T-helper 2 cell treated with Interferon-gamma antibody and Interleukin-4, amounts not matched to agents 5 μg/mL and 100 μg/mL, for 36 hours (primary cell): ENCODE measurements at regions not wholly inside any gene's neighbourhood (a gene's known extent, or its start where the extent isn't known, plus 50 kb on each side); places are given as distances from the start of the nearest gene placed in this dataset.
"Not testable (repeated sequence)": the region's sequence is repeated elsewhere in the genome, so short reads cannot be mapped to it uniquely, and the experiment has no call there.

ENCODE experiments used
- DNase-seq: peaks from one replicate; pipeline ENCODE4 v3.0.0; 2021; ENCODE audit warnings: low spot score
- H3K27ac Mint-ChIP-seq: one replicate; pipeline ENCODE4 v1.8.0; 2021; ENCODE audit warnings: mild to moderate bottlenecking, mixed read lengths
- H3K27me3 Mint-ChIP-seq: one replicate; pipeline ENCODE4 v1.8.0; 2021; ENCODE audit warnings: low read depth, mixed read lengths
- H3K36me3 Mint-ChIP-seq: one replicate; pipeline ENCODE4 v1.8.0; 2021; ENCODE audit warnings: low read depth, mixed read lengths
- H3K4me1 Mint-ChIP-seq: one replicate; pipeline ENCODE4 v1.8.0; 2021; ENCODE audit warnings: low read depth, mixed read lengths
- H3K4me3 Mint-ChIP-seq: one replicate; pipeline ENCODE4 v1.8.0; 2022; ENCODE audit warnings: mild to moderate bottlenecking, moderate library complexity, mixed read lengths
- H3K9me3 Mint-ChIP-seq: one replicate; pipeline ENCODE4 v1.8.0; 2021; ENCODE audit warnings: mixed read lengths

GRCh38 chr15:22134941-22135566 is 54.7 kb downstream of the OR4M2 start:
- not testable (repeated sequence) for H3K9me3 Mint-ChIP-seq, H3K27ac Mint-ChIP-seq, DNase-seq, H3K27me3 Mint-ChIP-seq, H3K4me3 Mint-ChIP-seq, H3K36me3 Mint-ChIP-seq, H3K4me1 Mint-ChIP-seq

- H3K27me3 Mint-ChIP-seq, H3K9me3 Mint-ChIP-seq, H3K4me3 Mint-ChIP-seq, DNase-seq, H3K27ac Mint-ChIP-seq, H3K4me1 Mint-ChIP-seq, H3K36me3 Mint-ChIP-seq: not testable (repeated sequence)
Observed at GRCh38 chr15:22137572-22137971, 57.2 kb downstream of the OR4M2 start.

- not testable (repeated sequence) for H3K9me3 Mint-ChIP-seq, H3K36me3 Mint-ChIP-seq, H3K4me3 Mint-ChIP-seq, H3K27me3 Mint-ChIP-seq, H3K4me1 Mint-ChIP-seq, DNase-seq, H3K27ac Mint-ChIP-seq
Observed at GRCh38 chr15:22141106-22141505, 60.8 kb downstream of the OR4M2 start.

- not testable (repeated sequence) for H3K9me3 Mint-ChIP-seq
Observed at GRCh38 chr15:22148109-22148508, 67.8 kb downstream of the OR4M2 start.

GRCh38 chr15:22158243-22158642 is 77.9 kb downstream of the OR4M2 start:
- not testable (repeated sequence) for H3K4me3 Mint-ChIP-seq, H3K9me3 Mint-ChIP-seq, DNase-seq, H3K27ac Mint-ChIP-seq, H3K4me1 Mint-ChIP-seq, H3K36me3 Mint-ChIP-seq, H3K27me3 Mint-ChIP-seq

More at GRCh38 chr15:22148109-22148508, 67.8 kb downstream of the OR4M2 start:
- H3K36me3 Mint-ChIP-seq, H3K27ac Mint-ChIP-seq, H3K4me3 Mint-ChIP-seq, DNase-seq, H3K27me3 Mint-ChIP-seq, H3K4me1 Mint-ChIP-seq: not testable (repeated sequence)

GRCh38 chr15:22160283-22160682 is 80.0 kb downstream of the OR4M2 start:
- not testable (repeated sequence) for H3K9me3 Mint-ChIP-seq, H3K4me3 Mint-ChIP-seq, DNase-seq, H3K27me3 Mint-ChIP-seq, H3K36me3 Mint-ChIP-seq, H3K4me1 Mint-ChIP-seq, H3K27ac Mint-ChIP-seq

- not testable (repeated sequence) for H3K36me3 Mint-ChIP-seq, H3K27ac Mint-ChIP-seq, H3K4me3 Mint-ChIP-seq, H3K9me3 Mint-ChIP-seq, DNase-seq, H3K4me1 Mint-ChIP-seq, H3K27me3 Mint-ChIP-seq
Observed at GRCh38 chr15:22160741-22161140, 80.4 kb downstream of the OR4M2 start.

- H3K9me3 Mint-ChIP-seq, H3K27ac Mint-ChIP-seq, H3K27me3 Mint-ChIP-seq, H3K4me3 Mint-ChIP-seq, H3K4me1 Mint-ChIP-seq, H3K36me3 Mint-ChIP-seq, DNase-seq: not testable (repeated sequence)
Observed at GRCh38 chr15:22161398-22161797, 81.1 kb downstream of the OR4M2 start.

- H3K4me1 Mint-ChIP-seq, H3K36me3 Mint-ChIP-seq, H3K27me3 Mint-ChIP-seq, H3K9me3 Mint-ChIP-seq, DNase-seq, H3K4me3 Mint-ChIP-seq, H3K27ac Mint-ChIP-seq: not testable (repeated sequence)
Observed at GRCh38 chr15:22163715-22164114, 83.4 kb downstream of the OR4M2 start.

- not testable (repeated sequence) for H3K27me3 Mint-ChIP-seq, H3K27ac Mint-ChIP-seq, H3K9me3 Mint-ChIP-seq, H3K4me3 Mint-ChIP-seq, DNase-seq, H3K36me3 Mint-ChIP-seq, H3K4me1 Mint-ChIP-seq
Observed at GRCh38 chr15:22167521-22167920, 87.2 kb downstream of the OR4M2 start.

- not testable (repeated sequence) for H3K4me3 Mint-ChIP-seq, H3K36me3 Mint-ChIP-seq, H3K9me3 Mint-ChIP-seq, DNase-seq, H3K27ac Mint-ChIP-seq, H3K4me1 Mint-ChIP-seq, H3K27me3 Mint-ChIP-seq
Observed at GRCh38 chr15:22173029-22173998, 93.0 kb downstream of the OR4M2 start.

- not testable (repeated sequence) for H3K4me3 Mint-ChIP-seq, DNase-seq, H3K27me3 Mint-ChIP-seq, H3K27ac Mint-ChIP-seq, H3K36me3 Mint-ChIP-seq, H3K4me1 Mint-ChIP-seq, H3K9me3 Mint-ChIP-seq
Observed at GRCh38 chr15:22174088-22174487, 93.8 kb downstream of the OR4M2 start.

GRCh38 chr15:22177965-22178364 is 97.6 kb downstream of the OR4M2 start:
- not testable (repeated sequence) for H3K27me3 Mint-ChIP-seq, H3K36me3 Mint-ChIP-seq, H3K27ac Mint-ChIP-seq, H3K4me1 Mint-ChIP-seq, DNase-seq, H3K4me3 Mint-ChIP-seq, H3K9me3 Mint-ChIP-seq

GRCh38 chr15:22178438-22178837 is 98.1 kb downstream of the OR4M2 start:
- H3K4me1 Mint-ChIP-seq, H3K27me3 Mint-ChIP-seq, DNase-seq, H3K9me3 Mint-ChIP-seq, H3K36me3 Mint-ChIP-seq, H3K27ac Mint-ChIP-seq, H3K4me3 Mint-ChIP-seq: not testable (repeated sequence)

GRCh38 chr15:22179043-22179442 is 98.7 kb downstream of the OR4M2 start:
- H3K27ac Mint-ChIP-seq, H3K9me3 Mint-ChIP-seq, H3K36me3 Mint-ChIP-seq, H3K4me1 Mint-ChIP-seq, H3K27me3 Mint-ChIP-seq, H3K4me3 Mint-ChIP-seq, DNase-seq: not testable (repeated sequence)
